ENCODE measurements at regions not wholly inside any gene's neighbourhood (a gene's known extent, or its start where the extent isn't known, plus 50 kb on each side); places are given as distances from the start of the nearest gene placed in this dataset.

DNA sequence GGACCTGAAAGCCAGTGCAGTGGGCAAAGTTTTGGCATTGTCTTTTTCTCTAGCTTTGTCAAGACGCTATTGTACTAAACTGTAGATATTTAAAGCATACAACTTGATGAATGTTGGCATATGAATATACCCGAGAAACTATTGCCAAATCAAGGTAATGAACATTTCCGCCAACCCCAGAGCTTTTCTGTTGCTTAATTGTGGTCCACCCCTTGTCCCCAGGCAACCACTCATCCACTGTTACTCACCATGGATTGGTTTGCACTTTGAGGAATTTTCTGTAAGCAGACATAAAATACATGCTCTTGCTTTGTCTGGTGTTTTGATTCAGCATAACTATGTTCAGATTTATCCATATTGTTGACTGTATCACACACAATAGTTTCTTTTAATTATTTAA, 688.4 kb downstream of the ADCYAP1 start:
- no peak overlapping the region for H3K27ac Mint-ChIP-seq
- peaks cover 0 to 2% (median 0%) of the 10 kb centered on the region in 3 donors for H3K4me1 Mint-ChIP-seq
- H3K27me3 Mint-ChIP-seq = peaks cover 2% of the 10 kb centered on the region
- H3K9me3 Mint-ChIP-seq = no peaks in the 10 kb centered on the region
- no peaks in the 10 kb centered on the region for H3K36me3 Mint-ChIP-seq
- H3K4me3 Mint-ChIP-seq = no peak overlapping the region

DNA sequence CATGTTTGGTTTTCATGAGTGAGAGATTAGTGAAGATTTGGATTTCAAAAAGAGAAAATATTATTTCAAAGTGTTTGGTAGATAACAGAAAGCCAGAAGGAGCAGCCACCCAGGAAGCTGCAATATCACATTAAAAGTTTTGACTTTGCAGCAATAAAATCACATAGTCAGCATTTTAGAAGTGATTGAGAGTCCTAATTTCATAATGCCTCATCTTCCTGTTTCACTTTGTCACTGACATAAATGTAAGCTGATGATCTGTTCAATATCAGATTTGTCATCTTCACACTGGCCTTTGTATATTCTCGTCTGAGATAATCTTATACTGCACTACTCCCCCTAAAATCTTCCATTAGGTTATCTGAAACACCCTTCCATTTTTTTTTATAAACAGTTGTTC, 690.5 kb downstream of the ADCYAP1 start:
- peaks cover 2% of the 10 kb centered on the region for H3K27me3 Mint-ChIP-seq
- no peak overlapping the region for H3K4me3 Mint-ChIP-seq
- H3K27ac Mint-ChIP-seq = no peak overlapping the region
- H3K36me3 Mint-ChIP-seq = no peaks in the 10 kb centered on the region
- H3K4me1 Mint-ChIP-seq = peaks cover 0 to 2% (median 0%) of the 10 kb centered on the region in 3 donors
- no peaks in the 10 kb centered on the region for H3K9me3 Mint-ChIP-seq

DNA sequence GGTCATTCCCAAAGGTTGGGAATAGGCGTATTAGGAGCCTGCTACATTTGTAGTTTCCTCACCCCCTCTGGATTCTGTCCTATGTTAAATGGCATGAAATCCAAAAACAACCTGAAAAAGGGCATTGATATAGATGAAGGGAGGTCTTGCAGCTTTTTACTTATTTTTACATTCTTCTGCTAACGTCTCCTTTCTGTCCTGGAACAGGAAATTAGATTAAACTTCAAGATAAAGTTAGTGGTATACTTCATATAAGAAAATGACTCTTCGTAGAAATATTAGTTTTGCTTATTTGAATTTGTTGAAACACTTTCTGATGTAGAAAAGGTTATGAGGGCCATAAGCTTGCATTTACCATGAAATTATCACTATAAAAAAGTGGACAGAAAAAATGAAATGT, 694.5 kb downstream of the ADCYAP1 start:
- Mint-ChIP-seq H3K36me3 (no peaks in the 10 kb centered on the region), H3K4me1 (peaks cover 0 to 2% (median 2%) of the 10 kb centered on the region in 3 donors), H3K27me3 (peaks cover 2% of the 10 kb centered on the region), H3K27ac (no peak overlapping the region), H3K9me3 (peaks cover 0 to 1% (median 0%) of the 10 kb centered on the region in 3 donors), H3K4me3 (no peak overlapping the region)

GRCh38 chr18:1604751-1605150, 700.1 kb downstream of the ADCYAP1 start:
- H3K27ac Mint-ChIP-seq = no peak overlapping the region
- H3K4me1 Mint-ChIP-seq = peaks cover 0 to 2% (median 0%) of the 10 kb centered on the region in 3 donors
- peaks cover 0 to 2% (median 1%) of the 10 kb centered on the region in 3 donors for H3K9me3 Mint-ChIP-seq
- H3K4me3 Mint-ChIP-seq = peak overlapping the region in 1 of 4 donors; percentile 55
- no peaks in the 10 kb centered on the region for H3K27me3 Mint-ChIP-seq
- H3K36me3 Mint-ChIP-seq = no peaks in the 10 kb centered on the region

DNA sequence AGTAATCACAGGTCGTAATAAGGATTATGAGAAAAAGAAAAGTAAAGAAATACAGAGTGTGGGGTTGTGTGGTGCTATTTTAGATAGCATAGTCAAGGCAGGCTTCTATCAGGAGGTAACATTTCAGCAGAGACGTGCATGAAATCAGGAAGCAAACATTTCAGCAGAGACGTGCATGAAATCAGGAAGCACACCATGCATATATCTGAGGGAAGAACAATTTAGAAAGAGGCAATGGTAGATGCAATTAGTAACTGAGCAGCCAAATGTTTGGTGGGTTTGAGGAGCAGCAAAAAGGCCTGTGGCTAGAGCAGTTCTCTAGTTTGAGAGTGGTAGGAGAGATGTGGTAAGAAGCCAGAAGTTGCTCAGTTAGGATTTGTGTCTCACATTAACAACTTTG, 713.7 kb downstream of the ADCYAP1 start:
- peaks cover 1 to 7% (median 3%) of the 10 kb centered on the region in 3 donors for H3K9me3 Mint-ChIP-seq
- H3K27ac Mint-ChIP-seq = peak overlapping the region in 1 of 3 donors; percentile 40
- H3K36me3 Mint-ChIP-seq = no peaks in the 10 kb centered on the region
- no peaks in the 10 kb centered on the region for H3K4me1 Mint-ChIP-seq
- no peaks in the 10 kb centered on the region for H3K27me3 Mint-ChIP-seq
- H3K4me3 Mint-ChIP-seq = no peak overlapping the region

DNA sequence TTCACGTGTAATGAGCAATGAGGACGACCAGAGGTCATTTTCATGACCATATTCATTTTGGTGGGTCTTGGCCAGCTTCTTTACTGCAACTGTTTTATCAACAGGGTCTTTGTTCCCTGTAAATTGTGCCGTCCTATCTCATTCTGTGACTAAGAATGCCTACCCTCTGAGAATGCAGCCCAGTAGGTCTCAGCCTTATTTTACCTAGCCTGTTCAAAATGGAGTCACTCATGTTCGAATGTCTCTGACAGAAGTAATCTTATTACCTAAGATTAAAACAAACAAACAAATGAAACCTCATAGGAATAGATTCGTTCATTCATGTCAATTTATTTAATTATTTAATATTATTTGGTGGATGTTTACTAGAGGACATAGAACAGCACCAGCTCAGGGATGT, 714.8 kb downstream of the ADCYAP1 start:
- no peaks in the 10 kb centered on the region for H3K27me3 Mint-ChIP-seq
- no peak overlapping the region for H3K27ac Mint-ChIP-seq
- no peak overlapping the region for H3K4me3 Mint-ChIP-seq
- H3K36me3 Mint-ChIP-seq = no peaks in the 10 kb centered on the region
- H3K9me3 Mint-ChIP-seq = peaks cover 1 to 7% (median 3%) of the 10 kb centered on the region in 3 donors
- no peaks in the 10 kb centered on the region for H3K4me1 Mint-ChIP-seq

DNA sequence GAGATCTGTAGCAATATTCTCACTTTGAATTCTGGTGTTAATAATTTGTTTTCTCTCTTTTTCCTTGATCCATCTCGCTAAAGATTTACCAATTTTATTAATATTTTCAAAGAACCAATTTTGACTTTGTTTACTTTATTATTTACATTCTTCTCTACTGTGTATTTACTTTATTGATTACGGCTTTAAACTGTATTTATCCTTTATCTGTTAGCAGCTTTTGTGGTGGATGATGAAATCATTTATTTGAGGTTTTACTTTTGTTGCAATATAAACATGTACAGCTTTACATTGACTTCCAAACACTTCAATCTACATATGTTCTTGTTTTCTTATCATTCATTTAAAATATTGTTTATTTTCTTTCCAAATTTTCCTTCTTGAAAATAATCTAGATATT, 719.9 kb downstream of the ADCYAP1 start:
- Mint-ChIP-seq H3K4me3 (no peak overlapping the region), H3K4me1 (no peaks in the 10 kb centered on the region), H3K27me3 (no peaks in the 10 kb centered on the region), H3K27ac (no peak overlapping the region), H3K36me3 (no peaks in the 10 kb centered on the region), H3K9me3 (peaks cover 2 to 6% (median 3%) of the 10 kb centered on the region in 3 donors)

GRCh38 chr18:1627494-1627893, 722.8 kb downstream of the ADCYAP1 start:
- no peak overlapping the region for H3K4me3 Mint-ChIP-seq
- no peaks in the 10 kb centered on the region for H3K27me3 Mint-ChIP-seq
- no peaks in the 10 kb centered on the region for H3K4me1 Mint-ChIP-seq
- no peak overlapping the region for H3K27ac Mint-ChIP-seq
- no peaks in the 10 kb centered on the region for H3K36me3 Mint-ChIP-seq
- peaks cover 5 to 6% (median 6%) of the 10 kb centered on the region in 3 donors for H3K9me3 Mint-ChIP-seq

GRCh38 chr18:1648712-1649111, 744.0 kb downstream of the ADCYAP1 start:
- no peaks in the 10 kb centered on the region for H3K36me3 Mint-ChIP-seq
- no peaks in the 10 kb centered on the region for H3K27me3 Mint-ChIP-seq
- H3K4me3 Mint-ChIP-seq = no peak overlapping the region
- H3K4me1 Mint-ChIP-seq = no peaks in the 10 kb centered on the region
- peaks cover 1 to 5% (median 5%) of the 10 kb centered on the region in 3 donors for H3K9me3 Mint-ChIP-seq
- no peak overlapping the region for H3K27ac Mint-ChIP-seq

- H3K4me1 Mint-ChIP-seq = no peaks in the 10 kb centered on the region
- no peak overlapping the region for H3K4me3 Mint-ChIP-seq
- H3K27ac Mint-ChIP-seq = no peak overlapping the region
- H3K9me3 Mint-ChIP-seq = no peaks in the 10 kb centered on the region
- H3K27me3 Mint-ChIP-seq = no peaks in the 10 kb centered on the region
- no peaks in the 10 kb centered on the region for H3K36me3 Mint-ChIP-seq
Observed at GRCh38 chr18:1652018-1652417, 747.3 kb downstream of the ADCYAP1 start.

DNA sequence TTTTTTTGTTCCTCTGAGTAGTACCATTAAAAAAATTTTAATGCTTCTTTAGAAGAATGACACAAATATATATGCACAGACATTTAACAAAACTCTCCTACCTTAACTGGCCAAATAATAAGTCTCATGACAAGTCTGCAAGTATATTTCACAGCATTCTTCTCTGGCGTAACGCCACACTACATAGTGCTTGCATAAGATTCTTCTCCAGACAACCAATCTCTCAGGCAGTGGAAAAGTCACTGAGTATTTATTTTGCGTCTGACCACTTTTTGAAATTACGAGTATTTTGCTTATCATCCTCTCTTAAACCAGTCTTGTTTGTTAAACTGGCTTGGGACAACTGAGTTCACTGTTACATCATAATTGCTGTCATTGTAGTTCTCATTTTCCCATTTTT, 749.2 kb downstream of the ADCYAP1 start:
- H3K4me1 Mint-ChIP-seq = no peaks in the 10 kb centered on the region
- H3K27ac Mint-ChIP-seq = no peak overlapping the region
- no peaks in the 10 kb centered on the region for H3K9me3 Mint-ChIP-seq
- no peak overlapping the region for H3K4me3 Mint-ChIP-seq
- no peaks in the 10 kb centered on the region for H3K27me3 Mint-ChIP-seq
- H3K36me3 Mint-ChIP-seq = no peaks in the 10 kb centered on the region

DNA sequence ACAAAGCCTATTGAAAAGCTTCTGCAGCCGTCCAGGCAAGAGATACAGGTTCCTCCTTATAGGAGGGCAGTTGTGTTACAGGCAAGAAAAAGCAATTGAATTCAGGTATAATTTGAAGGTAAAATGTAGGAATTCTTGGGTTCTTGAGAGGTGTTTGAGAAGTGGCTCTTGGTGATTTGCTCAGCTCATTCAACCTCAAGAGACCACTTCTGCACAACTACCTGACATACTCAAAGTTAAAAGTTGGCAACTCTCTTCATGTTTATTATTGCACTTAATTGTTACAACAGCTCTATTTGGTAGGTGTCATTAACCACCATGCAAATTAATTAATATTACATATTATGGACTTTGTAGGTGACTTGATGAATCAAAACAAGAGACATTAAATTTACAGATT, 753.2 kb downstream of the ADCYAP1 start:
- H3K36me3 Mint-ChIP-seq = no peaks in the 10 kb centered on the region
- no peaks in the 10 kb centered on the region for H3K27me3 Mint-ChIP-seq
- H3K4me3 Mint-ChIP-seq = no peak overlapping the region
- no peak overlapping the region for H3K27ac Mint-ChIP-seq
- H3K4me1 Mint-ChIP-seq = peaks cover 0 to 1% (median 0%) of the 10 kb centered on the region in 3 donors
- no peaks in the 10 kb centered on the region for H3K9me3 Mint-ChIP-seq

DNA sequence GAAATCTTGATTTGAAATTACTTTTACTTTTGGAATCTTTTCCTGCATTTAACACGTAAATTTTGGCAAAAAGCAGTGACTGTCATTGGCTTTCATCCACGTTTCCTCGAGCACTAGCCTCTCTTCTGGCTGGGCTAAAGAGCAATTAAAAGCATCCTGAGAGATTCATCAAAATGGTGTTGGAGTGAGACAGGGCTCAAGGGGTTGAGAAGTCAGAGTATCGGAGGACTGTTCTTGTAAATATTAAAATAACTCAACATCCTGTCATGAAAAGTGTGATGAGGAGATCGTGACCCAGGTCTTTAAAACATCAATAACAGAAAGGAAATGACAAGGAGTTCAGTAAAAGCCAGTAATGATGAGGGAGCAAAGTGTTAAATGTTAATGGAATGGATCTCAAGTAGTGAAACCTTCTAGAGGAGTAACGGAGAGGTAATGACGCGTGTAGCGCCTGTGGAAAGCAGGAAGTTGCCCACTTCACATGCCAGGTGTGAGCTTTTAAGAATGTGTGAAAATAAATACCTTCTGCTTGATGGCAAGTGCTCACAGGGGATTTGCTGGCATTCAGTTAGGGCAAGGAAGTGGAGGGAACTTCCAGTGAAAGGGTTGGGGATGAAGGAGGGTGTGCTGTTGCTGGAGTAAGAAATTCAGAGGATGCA, 754.4 kb downstream of the ADCYAP1 start:
- H3K4me3 Mint-ChIP-seq = no peak overlapping the region
- H3K36me3 Mint-ChIP-seq = no peaks in the 10 kb centered on the region
- H3K4me1 Mint-ChIP-seq = peaks cover 0 to 1% (median 0%) of the 10 kb centered on the region in 3 donors
- no peaks in the 10 kb centered on the region for H3K9me3 Mint-ChIP-seq
- no peak overlapping the region for H3K27ac Mint-ChIP-seq
- no peaks in the 10 kb centered on the region for H3K27me3 Mint-ChIP-seq

DNA sequence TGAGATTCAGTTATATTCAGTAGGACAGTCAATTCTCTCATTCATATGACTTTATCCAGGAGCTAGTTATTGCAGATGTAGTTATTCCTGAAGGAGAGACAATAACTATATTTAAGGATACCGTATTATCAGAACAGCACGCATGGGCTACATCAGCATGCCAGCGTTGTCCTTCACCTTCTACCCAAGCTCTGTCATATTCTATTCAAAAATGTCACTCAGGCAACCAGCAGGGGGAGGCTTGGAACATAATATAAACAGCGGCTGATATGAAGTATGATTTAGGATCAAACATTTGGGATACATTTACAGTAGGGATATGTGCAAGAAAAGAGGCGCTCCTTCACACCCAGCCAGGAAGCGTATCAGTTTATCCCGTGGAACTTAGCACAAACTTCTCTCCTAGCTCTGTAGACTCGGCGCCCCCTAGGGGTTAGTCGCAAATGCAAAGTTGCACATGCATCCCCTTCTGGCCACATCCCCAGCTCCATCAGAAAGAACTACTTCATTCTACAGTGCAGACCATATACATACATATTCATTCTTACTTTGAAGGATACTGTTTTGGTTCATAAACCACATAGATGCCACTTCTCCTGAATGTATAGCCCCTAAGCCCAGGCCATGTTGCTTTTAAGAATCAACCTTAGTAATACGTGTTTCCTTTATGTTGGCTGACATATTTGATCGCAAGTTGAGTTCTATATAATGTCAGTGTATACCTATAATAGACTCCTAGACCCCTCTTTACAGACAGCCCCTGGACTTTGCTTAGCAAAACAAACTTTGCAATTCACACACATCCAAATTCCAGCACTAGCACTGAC, 759.4 kb downstream of the ADCYAP1 start:
- Mint-ChIP-seq H3K4me1 (peaks cover 0 to under 1% (median 0%) of the 10 kb centered on the region in 3 donors), H3K27me3 (no peaks in the 10 kb centered on the region), H3K27ac (no peak overlapping the region), H3K36me3 (no peaks in the 10 kb centered on the region), H3K4me3 (no peak overlapping the region), H3K9me3 (peaks cover 0 to 4% (median 3%) of the 10 kb centered on the region in 3 donors)

GRCh38 chr18:1665079-1665478, 760.4 kb downstream of the ADCYAP1 start:
- Mint-ChIP-seq H3K4me1 (no peaks in the 10 kb centered on the region), H3K27me3 (no peaks in the 10 kb centered on the region), H3K36me3 (no peaks in the 10 kb centered on the region), H3K27ac (no peak overlapping the region), H3K9me3 (peaks cover 0 to 5% (median 3%) of the 10 kb centered on the region in 3 donors), H3K4me3 (no peak overlapping the region)

DNA sequence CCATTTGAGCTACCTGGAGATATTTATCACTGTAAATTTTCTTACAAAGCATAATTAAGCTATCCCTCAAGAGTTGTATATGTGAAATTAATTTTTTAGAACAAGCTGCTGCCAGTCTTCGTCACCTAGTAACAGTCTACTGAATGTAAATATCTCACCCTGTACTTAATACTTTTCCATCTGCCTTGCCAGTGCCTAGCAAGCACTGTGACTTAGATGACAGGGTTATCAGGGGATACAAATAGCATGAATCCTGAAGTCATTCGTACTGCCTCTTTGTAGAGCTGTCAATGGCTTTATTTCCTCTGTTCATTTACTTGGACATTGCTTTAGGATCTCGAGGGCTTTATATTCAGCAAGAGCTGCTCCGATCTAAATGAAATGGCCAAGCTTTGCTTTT, 763.6 kb downstream of the ADCYAP1 start:
- Mint-ChIP-seq H3K27ac (no peak overlapping the region), H3K36me3 (no peaks in the 10 kb centered on the region), H3K4me1 (no peaks in the 10 kb centered on the region), H3K9me3 (peaks cover 2 to 5% (median 3%) of the 10 kb centered on the region in 3 donors), H3K27me3 (no peaks in the 10 kb centered on the region), H3K4me3 (no peak overlapping the region)
